CD4-positive, alpha-beta T cell (primary cell): ENCODE measurements at regions not wholly inside any gene's neighbourhood (a gene's known extent, or its start where the extent isn't known, plus 50 kb on each side); places are given as distances from the start of the nearest gene placed in this dataset.

Experiments used
- ATAC-seq: fragments of 200-7000 bp; cut with Tn5 transposase; one replicate; pipeline ENCODE4 v1.10.0; 2022; ENCODE audit warnings: mild to moderate bottlenecking; ENCODE audit not compliant: poor library complexity
- CTCF ChIA-PET: fragments of 350-600 bp; sonication (Branson Sonifier 250); formaldehyde crosslinking; loops from one replicate; lab custom pipeline; 2021; ENCODE audit warnings: antibody characterized with exemption, inconsistent platforms; lab: Charles Lee
- POLR2A ChIA-PET: fragments of 350-600 bp; sonication (Branson Sonifier 250); formaldehyde crosslinking; loops from one replicate; lab custom pipeline; 2021; ENCODE audit warnings: antibody characterized with exemption, inconsistent platforms; lab: Charles Lee
- DNase-seq, 14 experiments: peaks; one replicate each; pipeline ENCODE4 v3.0.0-alpha.2; 2013 to 2020; ENCODE audit warnings: mixed read lengths in 2 of 14
- H3K27ac ChIP-seq, 2 donors: one replicate each; pipeline versions ENCODE4 v1.5.1 to v1.7.0; 2013; ENCODE audit warnings: low read length in 2 of 2, low read depth in 1 of 2, mild to moderate bottlenecking in 1 of 2
- H3K27me3 ChIP-seq, 2 experiments: 1 replicate in 1 of 2; 2 replicates in 1 of 2; pipeline versions ENCODE4 v1.6.1 to v1.7.0; 2013; ENCODE audit warnings: low read length in 2 of 2, control low read depth in 1 of 2, mild to moderate bottlenecking in 1 of 2, moderate library complexity in 1 of 2; ENCODE audit not compliant: insufficient read depth in 2 of 2, control insufficient read depth in 1 of 2
- H3K36me3 ChIP-seq: one replicate; pipeline ENCODE4 v1.6.1; 2013; ENCODE audit warnings: low read length, control low read depth; ENCODE audit not compliant: insufficient read depth
- H3K4me1 ChIP-seq: one replicate; pipeline ENCODE4 v1.6.1; 2013; ENCODE audit warnings: low read length, control low read depth; ENCODE audit not compliant: insufficient read depth
- H3K4me3 ChIP-seq: one replicate; pipeline ENCODE4 v1.5.1; 2013; ENCODE audit warnings: mild to moderate bottlenecking, low read length, moderate library complexity
- H3K9me3 ChIP-seq, 2 experiments: 1 replicate in 1 of 2; 2 replicates in 1 of 2; pipeline versions ENCODE4 v1.6.1 to v1.7.0; 2013; ENCODE audit warnings: low read length in 2 of 2, mild to moderate bottlenecking in 2 of 2, control low read depth in 1 of 2, moderate library complexity in 1 of 2; ENCODE audit not compliant: control insufficient read depth in 1 of 2, insufficient read depth in 1 of 2
- H3K27ac Mint-ChIP-seq: one replicate; pipeline ENCODE4 v1.8.0; 2020; ENCODE audit warnings: mixed read lengths
- H3K27me3 Mint-ChIP-seq: one replicate; pipeline ENCODE4 v1.8.0; 2021; ENCODE audit warnings: mixed read lengths
- H3K36me3 Mint-ChIP-seq: one replicate; pipeline ENCODE4 v1.8.0; 2021; ENCODE audit warnings: low read depth, mixed read lengths
- H3K4me1 Mint-ChIP-seq: one replicate; pipeline ENCODE4 v1.8.0; 2021; ENCODE audit warnings: low read depth, mixed read lengths
- H3K4me3 Mint-ChIP-seq: one replicate; pipeline ENCODE4 v1.8.0; 2020; ENCODE audit warnings: mild to moderate bottlenecking, mixed read lengths
- H3K9me3 Mint-ChIP-seq: one replicate; pipeline ENCODE4 v1.8.0; 2020; ENCODE audit warnings: mixed read lengths
- intact Hi-C, 2 experiments: fragments of 100-400 bp; cut with DNase I in 1 of 2; cut with micrococcal nuclease in 1 of 2; formaldehyde crosslinking; loops; one replicate each; pipeline versions ENCODE4 v1.15.1 to v1.9.0; 2023 to 2025; cut with DNase I, micrococcal nuclease
- TF ChIP-seq, protein P1 (sequence below): fragments of 200-600 bp; IDR thresholded peaks from one replicate; pipeline ENCODE4 v1.8.0; 2022; ENCODE audit warnings: antibody characterized with exemption, mild to moderate bottlenecking

DNA sequence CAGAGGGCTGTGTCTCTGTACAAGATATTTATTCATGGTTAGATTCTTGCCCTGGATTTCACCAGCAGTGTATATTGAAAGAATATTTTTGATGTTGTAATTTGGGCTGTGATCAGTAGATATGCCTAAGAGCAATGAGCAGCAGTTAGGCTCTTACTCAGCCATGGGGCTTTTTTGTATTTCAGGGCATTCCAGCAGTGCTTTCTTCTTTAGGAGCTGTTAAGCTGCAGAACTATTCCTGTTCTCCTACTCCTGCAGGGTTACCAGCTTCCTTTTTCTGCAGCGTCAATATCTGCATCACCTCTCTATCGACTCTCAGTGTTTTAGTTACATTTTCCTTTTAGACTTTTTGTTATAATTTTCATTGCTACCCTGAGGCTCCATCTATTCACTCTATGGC is 206.2 kb downstream of the SLCO4C1 start:
- H3K9me3 Mint-ChIP-seq: no peaks in the 10 kb centered on the region
- Histone ChIP-seq H3K4me3 (no peak overlapping the region), H3K4me1 (no peaks in the 10 kb centered on the region), H3K9me3 (peaks cover 0 to 4% of the 10 kb centered on the region in 2 experiments), H3K27me3 (no peaks in the 10 kb centered on the region), H3K36me3 (no peaks in the 10 kb centered on the region), H3K27ac (no peak overlapping the region)
- ChIA-PET CTCF (no interaction called here), POLR2A (no interaction called here)
- H3K4me3 Mint-ChIP-seq: no peak overlapping the region
- no peak overlapping the region for H3K27ac Mint-ChIP-seq
- no peaks in the 10 kb centered on the region for H3K4me1 Mint-ChIP-seq
- H3K36me3 Mint-ChIP-seq: no peaks in the 10 kb centered on the region
- intact Hi-C loops: no loop called here
- DNase-seq (no peak), ATAC-seq (no peak)
- no peaks in the 10 kb centered on the region for H3K27me3 Mint-ChIP-seq
- TF ChIP-seq, protein P1, sequence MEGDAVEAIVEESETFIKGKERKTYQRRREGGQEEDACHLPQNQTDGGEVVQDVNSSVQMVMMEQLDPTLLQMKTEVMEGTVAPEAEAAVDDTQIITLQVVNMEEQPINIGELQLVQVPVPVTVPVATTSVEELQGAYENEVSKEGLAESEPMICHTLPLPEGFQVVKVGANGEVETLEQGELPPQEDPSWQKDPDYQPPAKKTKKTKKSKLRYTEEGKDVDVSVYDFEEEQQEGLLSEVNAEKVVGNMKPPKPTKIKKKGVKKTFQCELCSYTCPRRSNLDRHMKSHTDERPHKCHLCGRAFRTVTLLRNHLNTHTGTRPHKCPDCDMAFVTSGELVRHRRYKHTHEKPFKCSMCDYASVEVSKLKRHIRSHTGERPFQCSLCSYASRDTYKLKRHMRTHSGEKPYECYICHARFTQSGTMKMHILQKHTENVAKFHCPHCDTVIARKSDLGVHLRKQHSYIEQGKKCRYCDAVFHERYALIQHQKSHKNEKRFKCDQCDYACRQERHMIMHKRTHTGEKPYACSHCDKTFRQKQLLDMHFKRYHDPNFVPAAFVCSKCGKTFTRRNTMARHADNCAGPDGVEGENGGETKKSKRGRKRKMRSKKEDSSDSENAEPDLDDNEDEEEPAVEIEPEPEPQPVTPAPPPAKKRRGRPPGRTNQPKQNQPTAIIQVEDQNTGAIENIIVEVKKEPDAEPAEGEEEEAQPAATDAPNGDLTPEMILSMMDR: no peak

DNA sequence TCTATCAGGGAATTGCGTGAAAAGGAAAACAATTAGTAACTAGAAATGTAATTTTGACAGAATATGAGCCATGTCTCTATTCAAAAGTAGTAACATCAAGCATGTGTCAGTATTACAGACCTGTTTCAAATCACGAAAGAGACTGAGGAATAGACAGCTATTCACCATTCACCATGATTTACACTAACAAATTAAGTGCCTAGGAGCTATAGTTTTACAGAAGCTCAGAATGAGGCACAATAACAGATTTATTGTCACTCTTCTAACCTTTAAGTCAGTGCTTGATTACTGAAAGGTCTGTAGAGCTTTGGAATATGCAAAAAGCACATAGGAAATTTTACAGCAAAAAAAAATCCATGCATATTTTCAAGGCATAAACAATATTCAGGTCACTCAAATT is 208.2 kb downstream of the SLCO4C1 start:
- DNase-seq: no peak
- no peaks in the 10 kb centered on the region for H3K4me1 Mint-ChIP-seq
- Histone ChIP-seq H3K27me3 (no peaks in the 10 kb centered on the region), H3K4me3 (no peak overlapping the region), H3K27ac (no peak overlapping the region), H3K4me1 (no peaks in the 10 kb centered on the region), H3K36me3 (no peaks in the 10 kb centered on the region), H3K9me3 (peaks cover 0 to 4% of the 10 kb centered on the region in 2 experiments)
- TF ChIP-seq, protein P1: no peak
- H3K4me3 Mint-ChIP-seq: no peak overlapping the region
- POLR2A ChIA-PET: no interaction called here
- intact Hi-C loops: no loop called here
- no peaks in the 10 kb centered on the region for H3K36me3 Mint-ChIP-seq
- no peak overlapping the region for H3K27ac Mint-ChIP-seq
- CTCF ChIA-PET: no interaction called here
- ATAC-seq: no peak
- H3K9me3 Mint-ChIP-seq: no peaks in the 10 kb centered on the region
- H3K27me3 Mint-ChIP-seq: no peaks in the 10 kb centered on the region

DNA sequence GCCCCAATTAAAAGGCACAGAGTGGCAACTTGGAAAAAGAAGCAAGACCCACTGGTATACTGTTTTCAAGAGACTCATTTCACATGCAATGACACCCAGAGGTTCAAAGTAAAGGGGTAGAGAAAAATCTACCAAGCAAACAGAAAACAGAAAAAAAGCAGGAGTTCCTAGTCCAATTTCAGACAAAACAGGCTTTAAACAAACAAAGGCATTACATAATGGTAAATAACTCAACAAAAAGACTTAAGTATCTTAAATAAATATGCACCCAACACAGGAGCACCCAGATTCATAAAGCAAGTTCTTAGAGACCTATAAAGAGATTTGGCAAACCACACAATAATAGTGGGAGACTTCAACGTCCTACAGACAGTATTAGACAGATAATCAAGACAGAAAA is 215.8 kb downstream of the SLCO4C1 start:
- CTCF ChIA-PET: no interaction called here
- Histone ChIP-seq H3K4me3 (no peak overlapping the region), H3K4me1 (no peaks in the 10 kb centered on the region), H3K36me3 (no peaks in the 10 kb centered on the region), H3K27ac (no peak overlapping the region), H3K27me3 (no peaks in the 10 kb centered on the region), H3K9me3 (peaks cover 0 to 11% of the 10 kb centered on the region in 2 experiments)
- POLR2A ChIA-PET: no interaction called here
- H3K9me3 Mint-ChIP-seq: peaks cover 11% of the 10 kb centered on the region
- TF ChIP-seq, protein P1: no peak
- H3K4me1 Mint-ChIP-seq: no peaks in the 10 kb centered on the region
- no peak overlapping the region for H3K27ac Mint-ChIP-seq
- ATAC-seq (no peak), DNase-seq (no peak)
- no peaks in the 10 kb centered on the region for H3K36me3 Mint-ChIP-seq
- H3K4me3 Mint-ChIP-seq: no peak overlapping the region
- no peaks in the 10 kb centered on the region for H3K27me3 Mint-ChIP-seq
- intact Hi-C loops: no loop called here
